Thymus (tissue), 11 donors: ENCODE measurements at regions not wholly inside any gene's neighbourhood (a gene's known extent, or its start where the extent isn't known, plus 50 kb on each side); places are given as distances from the start of the nearest gene placed in this dataset.

Experiments
- DNase-seq, 9 donors: peaks; one replicate each; pipeline ENCODE4 v3.0.0-alpha.2; 2013; ENCODE audit warnings: low spot score in 9 of 9, low read depth in 6 of 9, missing footprints in 1 of 9
- H3K27ac ChIP-seq, 2 donors: one replicate each; pipeline ENCODE4 v1.5.1; 2013; ENCODE audit warnings: control low read depth in 1 of 2, low read depth in 1 of 2, low read length in 1 of 2, mild to moderate bottlenecking in 1 of 2, moderate library complexity in 1 of 2
- H3K27me3 ChIP-seq, 2 donors: one replicate each; pipeline ENCODE4 v1.5.1; 2013; ENCODE audit warnings: low read length in 1 of 2; ENCODE audit not compliant: control insufficient read depth in 2 of 2, insufficient read depth in 1 of 2
- H3K36me3 ChIP-seq, 2 donors: one replicate each; pipeline ENCODE4 v1.5.1; 2013; ENCODE audit warnings: low read length in 1 of 2, mild to moderate bottlenecking in 1 of 2, moderate library complexity in 1 of 2; ENCODE audit not compliant: control insufficient read depth in 2 of 2, insufficient read depth in 2 of 2
- H3K4me1 ChIP-seq, 2 donors: one replicate each; pipeline ENCODE4 v1.5.1; 2013; ENCODE audit warnings: low read length in 2 of 2; ENCODE audit not compliant: control insufficient read depth in 2 of 2, insufficient read depth in 2 of 2
- H3K4me3 ChIP-seq, 2 donors: one replicate each; pipeline ENCODE4 v1.5.1; 2013; ENCODE audit warnings: low read length in 2 of 2, control low read depth in 1 of 2, mild to moderate bottlenecking in 1 of 2
- H3K9me3 ChIP-seq, 2 donors: one replicate each; pipeline ENCODE4 v1.5.1; 2013; ENCODE audit warnings: low read length in 1 of 2, mild to moderate bottlenecking in 1 of 2; ENCODE audit not compliant: control insufficient read depth in 2 of 2, insufficient read depth in 1 of 2
- WGBS: extraction: QIAGEN DNeasy Blood & Tissue Kit; methylation state at CpG from one replicate; pipeline ENCODE4 v1.1.7; 2013; 5-methylcytosine and 5-hydroxymethylcytosine counted together
- donor health status: healthy.

GRCh38 chr5:167259806-167260205 lies 1031.6 kb upstream of the WWC1 start:
- Histone ChIP-seq H3K27me3 (no peaks in the 10 kb centered on the region), H3K36me3 (no peaks in the 10 kb centered on the region), H3K9me3 (no peaks in the 10 kb centered on the region), H3K27ac (no peak overlapping the region), H3K4me3 (no peak overlapping the region), H3K4me1 (no peaks in the 10 kb centered on the region)
- 81% methylated on average over 2 of the region's 2 CpGs for WGBS
- DNase-seq = no peak

GRCh38 chr5:167261309-167262100 lies 1029.9 kb upstream of the WWC1 start:
- H3K27me3 ChIP-seq = no peaks in the 10 kb centered on the region
- no peaks in the 10 kb centered on the region for H3K9me3 ChIP-seq
- no peaks in the 10 kb centered on the region for H3K36me3 ChIP-seq
- DNase-seq = no peak
- H3K4me3 ChIP-seq = no peak overlapping the region
- WGBS = 82% methylated on average over 3 of the region's 3 CpGs
- H3K4me1 ChIP-seq = no peaks in the 10 kb centered on the region
- H3K27ac ChIP-seq = no peak overlapping the region

- no peak overlapping the region for H3K27ac ChIP-seq
These were observed 1028.3 kb upstream of the WWC1 start for GRCh38 chr5:167263185-167263584.

GRCh38 chr5:167264348-167264747 lies 1027.1 kb upstream of the WWC1 start:
- no peak for DNase-seq
- Histone ChIP-seq H3K36me3 (no peaks in the 10 kb centered on the region), H3K9me3 (no peaks in the 10 kb centered on the region), H3K4me3 (no peak overlapping the region), H3K27ac (no peak overlapping the region), H3K4me1 (no peaks in the 10 kb centered on the region), H3K27me3 (no peaks in the 10 kb centered on the region)
- WGBS = 96% methylated on average over 7 of the region's 7 CpGs

More at GRCh38 chr5:167263185-167263584, 1028.3 kb upstream of the WWC1 start:
- WGBS = 65% methylated on average over 4 of the region's 4 CpGs
- H3K36me3 ChIP-seq = no peaks in the 10 kb centered on the region
- no peaks in the 10 kb centered on the region for H3K27me3 ChIP-seq
- DNase-seq = no peak
- H3K4me1 ChIP-seq = no peaks in the 10 kb centered on the region
- H3K9me3 ChIP-seq = no peaks in the 10 kb centered on the region
- no peak overlapping the region for H3K4me3 ChIP-seq

GRCh38 chr5:167268337-167268736 lies 1023.1 kb upstream of the WWC1 start:
- no peaks in the 10 kb centered on the region for H3K27me3 ChIP-seq
- H3K36me3 ChIP-seq = no peaks in the 10 kb centered on the region
- H3K9me3 ChIP-seq = no peaks in the 10 kb centered on the region
- H3K27ac ChIP-seq = no peak overlapping the region
- DNase-seq = no peak
- H3K4me1 ChIP-seq = no peaks in the 10 kb centered on the region
- no peak overlapping the region for H3K4me3 ChIP-seq

GRCh38 chr5:167269146-167269545 lies 1022.3 kb upstream of the WWC1 start:
- H3K9me3 ChIP-seq = no peaks in the 10 kb centered on the region
- no peak overlapping the region for H3K4me3 ChIP-seq
- no peaks in the 10 kb centered on the region for H3K36me3 ChIP-seq
- DNase-seq = no peak
- WGBS = 86% methylated on average over 3 of the region's 3 CpGs
- H3K27ac ChIP-seq = no peak overlapping the region
- H3K27me3 ChIP-seq = no peaks in the 10 kb centered on the region
- no peaks in the 10 kb centered on the region for H3K4me1 ChIP-seq

GRCh38 chr5:167271081-167271480 lies 1020.4 kb upstream of the WWC1 start:
- no peaks in the 10 kb centered on the region for H3K9me3 ChIP-seq
- H3K27me3 ChIP-seq = no peaks in the 10 kb centered on the region
- no peaks in the 10 kb centered on the region for H3K36me3 ChIP-seq
- no peak overlapping the region for H3K4me3 ChIP-seq
- H3K27ac ChIP-seq = no peak overlapping the region
- DNase-seq = no peak
- WGBS = 89% methylated on average over 3 of the region's 3 CpGs
- H3K4me1 ChIP-seq = no peaks in the 10 kb centered on the region

- DNase-seq = no peak
- Histone ChIP-seq H3K27me3 (no peaks in the 10 kb centered on the region), H3K4me1 (no peaks in the 10 kb centered on the region), H3K36me3 (no peaks in the 10 kb centered on the region), H3K27ac (no peak overlapping the region), H3K9me3 (no peaks in the 10 kb centered on the region), H3K4me3 (no peak overlapping the region)
- WGBS = 94% methylated on average over 4 of the region's 4 CpGs
These were observed 1019.9 kb upstream of the WWC1 start for GRCh38 chr5:167271511-167271910.

- H3K36me3 ChIP-seq = no peaks in the 10 kb centered on the region
- H3K27me3 ChIP-seq = no peaks in the 10 kb centered on the region
- H3K9me3 ChIP-seq = no peaks in the 10 kb centered on the region
- H3K4me3 ChIP-seq = no peak overlapping the region
- H3K27ac ChIP-seq = no peak overlapping the region
- 90% methylated on average over 3 of the region's 3 CpGs for WGBS
- no peaks in the 10 kb centered on the region for H3K4me1 ChIP-seq
- DNase-seq = no peak
These were observed 1011.3 kb upstream of the WWC1 start for GRCh38 chr5:167280111-167280510.
